ENCODE measurements at regions not wholly inside any gene's neighbourhood (a gene's known extent, or its start where the extent isn't known, plus 50 kb on each side); places are given as distances from the start of the nearest gene placed in this dataset.

- no peaks in the 10 kb centered on the region for H3K4me1 ChIP-seq (ENCODE audit: control insufficient read depth, extremely low read depth, insufficient read depth, low read length)
- H2AFZ ChIP-seq (ENCODE audit: control insufficient read depth, low read length): no peak overlapping the region
- H3K9me3 ChIP-seq (ENCODE audit: control insufficient read depth, low read depth, low read length): no peaks in the 10 kb centered on the region
- TF ChIP-seq EZH2 (IDR thresholded peaks at IDR 0.05; ENCODE audit: low read length) (no peak), CTCF (optimal IDR thresholded peaks at IDR 0.05 in 1 of 3, IDR thresholded peaks at IDR 0.05 in 1 of 3, conservative IDR thresholded peaks at IDR 0.05 in 1 of 3; ENCODE audit: extremely low read depth in 1 of 3, insufficient read depth in 2 of 3, low read length in 3 of 3) (no peak)
- FAIRE-seq: no peak
- H3K4me3 ChIP-seq (ENCODE audit: control insufficient read depth in 2 of 3, extremely low read depth in 1 of 3, insufficient read depth in 2 of 3, low read depth in 1 of 3, low read length in 3 of 3): no peak overlapping the region
- dilution Hi-C loops (cut with MboI; ENCODE audit: extremely low pct_ligation_motif_present, low sequenced_read_pairs): no loop called here
- H3K79me2 ChIP-seq (ENCODE audit: control insufficient read depth, insufficient read depth, low read length): no peaks in the 10 kb centered on the region
- H3K9ac ChIP-seq (ENCODE audit: control insufficient read depth, extremely low read depth, insufficient read depth, low read length): no peak overlapping the region
- no peak overlapping the region for H3K27ac ChIP-seq (ENCODE audit: control insufficient read depth, insufficient read depth, low read length)
- no peak for DNase-seq (ENCODE audit: low read depth, low spot score)
- H4K20me1 ChIP-seq (ENCODE audit: control insufficient read depth, extremely low read depth, insufficient read depth, low read length): no peaks in the 10 kb centered on the region
- H3K27me3 ChIP-seq (ENCODE audit: control insufficient read depth, extremely low read depth, insufficient read depth, low read length): no peaks in the 10 kb centered on the region
- no peaks in the 10 kb centered on the region for H3K9me1 ChIP-seq (ENCODE audit: control insufficient read depth, extremely low read depth, insufficient read depth, low read length)
- no peaks in the 10 kb centered on the region for H3K36me3 ChIP-seq (ENCODE audit: control insufficient read depth in 2 of 2, extremely low read depth in 1 of 2, insufficient read depth in 2 of 2, low read length in 2 of 2)
- H3K4me2 ChIP-seq (ENCODE audit: control insufficient read depth, extremely low read depth, insufficient read depth, low read depth, low read length): no peak overlapping the region
These were observed 150.6 kb downstream of the SPATA18 start for GRCh38 chr4:52201715-52202114.

- Histone ChIP-seq H3K9me1 (ENCODE audit: control insufficient read depth, extremely low read depth, insufficient read depth, low read length) (no peaks in the 10 kb centered on the region), H3K27ac (ENCODE audit: control insufficient read depth, insufficient read depth, low read length) (no peak overlapping the region), H2AFZ (ENCODE audit: control insufficient read depth, low read length) (no peak overlapping the region), H3K4me3 (ENCODE audit: control insufficient read depth in 2 of 3, extremely low read depth in 1 of 3, insufficient read depth in 2 of 3, low read depth in 1 of 3, low read length in 3 of 3) (no peak overlapping the region), H3K27me3 (ENCODE audit: control insufficient read depth, extremely low read depth, insufficient read depth, low read length) (no peaks in the 10 kb centered on the region), H3K4me1 (ENCODE audit: control insufficient read depth, extremely low read depth, insufficient read depth, low read length) (no peaks in the 10 kb centered on the region), H3K79me2 (ENCODE audit: control insufficient read depth, insufficient read depth, low read length) (no peaks in the 10 kb centered on the region), H4K20me1 (ENCODE audit: control insufficient read depth, extremely low read depth, insufficient read depth, low read length) (no peaks in the 10 kb centered on the region), H3K9ac (ENCODE audit: control insufficient read depth, extremely low read depth, insufficient read depth, low read length) (no peak overlapping the region), H3K36me3 (ENCODE audit: control insufficient read depth in 2 of 2, extremely low read depth in 1 of 2, insufficient read depth in 2 of 2, low read length in 2 of 2) (no peaks in the 10 kb centered on the region), H3K9me3 (ENCODE audit: control insufficient read depth, low read depth, low read length) (no peaks in the 10 kb centered on the region), H3K4me2 (ENCODE audit: control insufficient read depth, extremely low read depth, insufficient read depth, low read depth, low read length) (no peak overlapping the region)
- dilution Hi-C loops (cut with MboI; ENCODE audit: extremely low pct_ligation_motif_present, low sequenced_read_pairs): no loop called here
- no peak for DNase-seq (ENCODE audit: low read depth, low spot score)
- TF ChIP-seq CTCF (optimal IDR thresholded peaks at IDR 0.05 in 1 of 3, IDR thresholded peaks at IDR 0.05 in 1 of 3, conservative IDR thresholded peaks at IDR 0.05 in 1 of 3; ENCODE audit: extremely low read depth in 1 of 3, insufficient read depth in 2 of 3, low read length in 3 of 3): no peak
- no peak for FAIRE-seq
These were observed 151.2 kb downstream of the SPATA18 start for GRCh38 chr4:52202251-52202779.
